ENCODE measurements at regions not wholly inside any gene's neighbourhood (a gene's known extent, or its start where the extent isn't known, plus 50 kb on each side); places are given as distances from the start of the nearest gene placed in this dataset.

DNA sequence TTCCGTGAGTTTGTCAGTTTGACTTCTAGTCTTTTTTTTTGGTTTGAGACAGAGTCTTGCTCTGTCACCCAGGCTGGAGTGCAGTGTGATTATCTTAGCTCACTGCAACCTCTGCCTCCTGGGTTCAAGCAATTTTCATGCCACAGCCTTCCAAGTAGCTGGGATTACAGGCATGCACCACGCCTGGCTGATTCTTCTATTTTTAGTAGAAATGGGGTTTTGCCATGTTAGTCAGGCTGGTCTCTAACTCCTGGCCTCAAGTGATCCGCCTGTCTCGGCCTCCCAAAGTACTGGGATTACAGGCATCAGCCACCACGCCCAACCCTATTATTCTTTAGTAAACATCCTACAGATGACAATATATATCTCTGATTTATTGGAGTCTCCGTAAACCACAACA is 506.5 kb downstream of the PREX1 start:
- H2AFZ ChIP-seq (ENCODE audit: low read depth, low read length): no peak overlapping the region
- H3K4me3 ChIP-seq (ENCODE audit: insufficient read depth in 1 of 2, low read depth in 1 of 2, low read length in 2 of 2): no peak overlapping the region
- H2BK12ac ChIP-seq (ENCODE audit: low read length in 2 of 2): no peak overlapping the region
- H3K23ac ChIP-seq (ENCODE audit: low read length in 2 of 2): no peak overlapping the region
- no peaks in the 10 kb centered on the region for H3K36me3 ChIP-seq (ENCODE audit: control insufficient read depth in 1 of 2, insufficient read depth in 2 of 2, low read depth in 1 of 2, low read length in 2 of 2)
- no peak overlapping the region for H4K91ac ChIP-seq (ENCODE audit: low read length)
- peaks cover 36 to 75% of the 10 kb centered on the region in 2 experiments for H3K27me3 ChIP-seq (ENCODE audit: control insufficient read depth in 1 of 2, insufficient read depth in 1 of 2, low read length in 2 of 2)
- no peaks in the 10 kb centered on the region for H3K79me1 ChIP-seq (replicated peaks; ENCODE audit: low read length, poor library complexity, severe bottlenecking)
- H3K4ac ChIP-seq (ENCODE audit: low read depth in 1 of 2, low read length in 2 of 2): no peak overlapping the region
- H3K27ac ChIP-seq (ENCODE audit: low read length, poor library complexity, severe bottlenecking): no peak overlapping the region
- H2BK120ac ChIP-seq (ENCODE audit: low read depth, low read length): no peak overlapping the region
- H3K4me2 ChIP-seq (ENCODE audit: low read length, poor library complexity, severe bottlenecking): no peak overlapping the region
- no peak overlapping the region for H4K8ac ChIP-seq (ENCODE audit: low read length)
- DNase-seq: no peak
- WGBS: 85% methylated on average over 6 of the region's 6 CpGs
- no peak overlapping the region for H2BK5ac ChIP-seq (ENCODE audit: low read depth, low read length, poor library complexity, severe bottlenecking)
- H3K14ac ChIP-seq (ENCODE audit: low read length in 2 of 2): no peak overlapping the region
- no peak overlapping the region for H2BK15ac ChIP-seq (ENCODE audit: low read depth, poor library complexity, severe bottlenecking)
- no peak overlapping the region for H3K18ac ChIP-seq (ENCODE audit: low read depth in 1 of 2, low read length in 2 of 2)
- no peaks in the 10 kb centered on the region for H3K9me3 ChIP-seq (ENCODE audit: control insufficient read depth, low read length)
- no peak overlapping the region for H3K9ac ChIP-seq (ENCODE audit: low read length)
- peaks cover 5% of the 10 kb centered on the region for H3K4me1 ChIP-seq (ENCODE audit: control insufficient read depth, insufficient read depth, low read depth, low read length)
- H2AK5ac ChIP-seq (ENCODE audit: low read length, severe bottlenecking): no peak overlapping the region

DNA sequence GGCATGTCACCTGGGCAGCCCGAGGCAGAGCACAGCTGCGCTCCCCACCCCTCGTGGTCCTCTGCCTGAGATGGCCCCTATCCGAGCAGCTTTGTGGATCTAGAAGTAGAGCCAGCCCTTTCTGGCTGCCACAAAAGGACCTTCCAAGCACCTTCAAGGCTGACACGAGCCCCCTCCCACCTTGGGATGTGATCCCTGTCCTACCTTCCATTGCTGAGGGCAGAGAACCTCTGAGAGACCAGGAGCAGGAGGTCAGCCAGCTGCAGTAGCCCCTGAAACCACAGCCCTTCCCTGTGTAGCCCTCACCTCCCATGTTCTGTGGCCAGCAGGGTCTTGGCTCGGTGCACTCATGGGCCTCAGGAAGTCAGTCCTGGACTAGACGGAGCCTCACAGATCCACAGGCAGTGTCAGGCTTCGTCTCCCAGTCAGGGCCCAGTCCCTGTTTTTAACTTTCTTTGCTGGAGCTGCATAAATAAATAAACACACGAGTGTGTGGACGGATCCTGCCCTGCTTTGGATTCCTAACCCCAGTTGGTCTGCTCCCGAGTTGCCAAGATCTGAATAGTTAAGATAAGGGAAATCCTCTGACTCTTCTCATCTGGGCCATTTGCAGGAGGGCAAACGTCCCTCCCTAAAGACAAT is 507.7 kb downstream of the PREX1 start:
- no peak overlapping the region for H3K4me2 ChIP-seq (ENCODE audit: low read length, poor library complexity, severe bottlenecking)
- H3K23ac ChIP-seq (ENCODE audit: low read length in 2 of 2): no peak overlapping the region
- no peaks in the 10 kb centered on the region for H3K9me3 ChIP-seq (ENCODE audit: control insufficient read depth, low read length)
- no peak overlapping the region for H2BK15ac ChIP-seq (ENCODE audit: low read depth, poor library complexity, severe bottlenecking)
- peak; percentile 4 for DNase-seq
- H3K4ac ChIP-seq (ENCODE audit: low read depth in 1 of 2, low read length in 2 of 2): no peak overlapping the region
- no peak overlapping the region for H3K18ac ChIP-seq (ENCODE audit: low read depth in 1 of 2, low read length in 2 of 2)
- H2AK5ac ChIP-seq (ENCODE audit: low read length, severe bottlenecking): no peak overlapping the region
- peaks cover 5% of the 10 kb centered on the region for H3K4me1 ChIP-seq (ENCODE audit: control insufficient read depth, insufficient read depth, low read depth, low read length)
- H3K4me3 ChIP-seq (ENCODE audit: insufficient read depth in 1 of 2, low read depth in 1 of 2, low read length in 2 of 2): no peak overlapping the region
- H3K27me3 ChIP-seq (ENCODE audit: control insufficient read depth in 1 of 2, insufficient read depth in 1 of 2, low read length in 2 of 2): peaks cover 27 to 63% of the 10 kb centered on the region in 2 experiments
- no peak overlapping the region for H3K9ac ChIP-seq (ENCODE audit: low read length)
- 45% methylated on average over 11 of the region's 12 CpGs for WGBS
- no peak overlapping the region for H2BK12ac ChIP-seq (ENCODE audit: low read length in 2 of 2)
- H3K14ac ChIP-seq (ENCODE audit: low read length in 2 of 2): no peak overlapping the region
- H2BK120ac ChIP-seq (ENCODE audit: low read depth, low read length): no peak overlapping the region
- H2AFZ ChIP-seq (ENCODE audit: low read depth, low read length): no peak overlapping the region
- H3K27ac ChIP-seq (ENCODE audit: low read length, poor library complexity, severe bottlenecking): no peak overlapping the region
- no peaks in the 10 kb centered on the region for H3K79me1 ChIP-seq (replicated peaks; ENCODE audit: low read length, poor library complexity, severe bottlenecking)
- no peak overlapping the region for H4K8ac ChIP-seq (ENCODE audit: low read length)
- H2BK5ac ChIP-seq (ENCODE audit: low read depth, low read length, poor library complexity, severe bottlenecking): no peak overlapping the region
- no peaks in the 10 kb centered on the region for H3K36me3 ChIP-seq (ENCODE audit: control insufficient read depth in 1 of 2, insufficient read depth in 2 of 2, low read depth in 1 of 2, low read length in 2 of 2)
- H4K91ac ChIP-seq (ENCODE audit: low read length): no peak overlapping the region

DNA sequence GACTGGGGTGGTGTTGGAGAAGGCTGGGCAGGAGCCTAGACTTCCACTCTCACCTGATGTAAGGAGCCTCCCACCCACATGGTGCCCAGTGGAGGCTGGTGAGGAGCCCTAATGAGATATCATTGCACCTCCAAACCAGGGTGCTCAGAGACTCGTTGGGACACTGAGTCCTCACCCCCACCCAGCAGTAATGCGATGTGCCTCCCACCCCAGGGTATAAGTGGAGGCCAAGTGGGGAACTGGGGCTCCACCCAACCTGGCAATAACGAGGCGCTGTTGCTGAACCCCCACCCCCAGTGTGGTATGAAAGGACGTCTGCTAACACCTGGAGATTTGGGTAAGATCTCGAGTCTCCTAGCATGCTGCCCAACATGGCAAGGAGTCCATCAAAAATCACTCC is 510.2 kb downstream of the PREX1 start:
- H2AFZ ChIP-seq (ENCODE audit: low read depth, low read length): peak overlapping the region; percentile 27
- H2BK120ac ChIP-seq (ENCODE audit: low read depth, low read length): no peak overlapping the region
- no peak overlapping the region for H3K4me3 ChIP-seq (ENCODE audit: insufficient read depth in 1 of 2, low read depth in 1 of 2, low read length in 2 of 2)
- DNase-seq: no peak
- peak overlapping the region; percentile 37 for H2AK5ac ChIP-seq (ENCODE audit: low read length, severe bottlenecking)
- H3K4ac ChIP-seq (ENCODE audit: low read depth in 1 of 2, low read length in 2 of 2): no peak overlapping the region
- no peak overlapping the region for H3K9ac ChIP-seq (ENCODE audit: low read length)
- H4K8ac ChIP-seq (ENCODE audit: low read length): no peak overlapping the region
- no peak overlapping the region for H2BK12ac ChIP-seq (ENCODE audit: low read length in 2 of 2)
- H3K14ac ChIP-seq (ENCODE audit: low read length in 2 of 2): no peak overlapping the region
- WGBS: 85% methylated on average over 4 of the region's 6 CpGs
- peaks cover 5% of the 10 kb centered on the region for H3K4me1 ChIP-seq (ENCODE audit: control insufficient read depth, insufficient read depth, low read depth, low read length)
- no peak overlapping the region for H3K23ac ChIP-seq (ENCODE audit: low read length in 2 of 2)
- H3K36me3 ChIP-seq (ENCODE audit: control insufficient read depth in 1 of 2, insufficient read depth in 2 of 2, low read depth in 1 of 2, low read length in 2 of 2): no peaks in the 10 kb centered on the region
- peaks cover 29 to 58% of the 10 kb centered on the region in 2 experiments for H3K27me3 ChIP-seq (ENCODE audit: control insufficient read depth in 1 of 2, insufficient read depth in 1 of 2, low read length in 2 of 2)
- no peak overlapping the region for H3K18ac ChIP-seq (ENCODE audit: low read depth in 1 of 2, low read length in 2 of 2)
- no peak overlapping the region for H2BK15ac ChIP-seq (ENCODE audit: low read depth, poor library complexity, severe bottlenecking)
- no peak overlapping the region for H3K4me2 ChIP-seq (ENCODE audit: low read length, poor library complexity, severe bottlenecking)
- H3K79me1 ChIP-seq (replicated peaks; ENCODE audit: low read length, poor library complexity, severe bottlenecking): no peaks in the 10 kb centered on the region
- no peaks in the 10 kb centered on the region for H3K9me3 ChIP-seq (ENCODE audit: control insufficient read depth, low read length)
- no peak overlapping the region for H4K91ac ChIP-seq (ENCODE audit: low read length)
- no peak overlapping the region for H2BK5ac ChIP-seq (ENCODE audit: low read depth, low read length, poor library complexity, severe bottlenecking)
- H3K27ac ChIP-seq (ENCODE audit: low read length, poor library complexity, severe bottlenecking): no peak overlapping the region

DNA sequence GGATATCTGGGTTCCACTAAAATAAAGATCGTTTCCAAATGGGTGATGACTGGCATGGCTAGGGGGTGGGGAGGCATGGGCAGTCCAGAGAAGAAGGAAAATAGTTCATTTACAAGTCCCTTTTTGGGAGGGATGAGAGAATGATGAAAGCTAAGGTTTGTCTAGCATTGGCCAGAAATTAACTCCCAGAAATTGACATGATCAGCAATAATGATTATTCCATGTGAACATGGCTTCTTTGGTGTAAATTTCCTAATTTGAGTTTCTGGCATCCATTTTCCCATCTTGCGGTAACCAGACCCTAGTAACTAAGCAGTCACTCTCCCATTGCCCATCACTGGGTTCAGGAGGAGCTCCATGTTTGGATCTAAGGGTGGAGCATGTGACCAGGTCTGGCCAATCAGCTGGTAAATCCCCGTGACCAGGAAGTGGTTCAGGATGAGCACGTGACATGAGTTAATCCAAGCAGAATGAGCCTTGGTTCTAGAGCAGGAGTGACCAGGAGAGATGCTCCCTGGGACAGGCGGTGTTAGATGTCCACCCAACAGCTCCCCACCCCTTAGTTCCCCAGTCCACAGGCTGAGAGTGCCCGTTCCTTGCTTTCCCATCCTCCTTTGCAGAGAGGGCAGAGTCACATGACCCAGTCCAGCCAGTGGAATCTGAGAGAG is 512.7 kb downstream of the PREX1 start:
- no peak overlapping the region for H2BK15ac ChIP-seq (ENCODE audit: low read depth, poor library complexity, severe bottlenecking)
- H3K18ac ChIP-seq (ENCODE audit: low read depth in 1 of 2, low read length in 2 of 2): no peak overlapping the region
- WGBS: 86% methylated on average over 6 of the region's 6 CpGs

More for the DNA sequence above, 512.7 kb downstream of the PREX1 start:
- H2AFZ ChIP-seq (ENCODE audit: low read depth, low read length): no peak overlapping the region
- no peak overlapping the region for H3K27ac ChIP-seq (ENCODE audit: low read length, poor library complexity, severe bottlenecking)
- no peak overlapping the region for H4K91ac ChIP-seq (ENCODE audit: low read length)
- no peaks in the 10 kb centered on the region for H3K9me3 ChIP-seq (ENCODE audit: control insufficient read depth, low read length)
- no peak overlapping the region for H4K8ac ChIP-seq (ENCODE audit: low read length)
- no peak overlapping the region for H3K4me3 ChIP-seq (ENCODE audit: insufficient read depth in 1 of 2, low read depth in 1 of 2, low read length in 2 of 2)
- no peak overlapping the region for H3K4ac ChIP-seq (ENCODE audit: low read depth in 1 of 2, low read length in 2 of 2)
- no peak overlapping the region for H2AK5ac ChIP-seq (ENCODE audit: low read length, severe bottlenecking)
- no peak for DNase-seq
- no peak overlapping the region for H3K14ac ChIP-seq (ENCODE audit: low read length in 2 of 2)
- H2BK5ac ChIP-seq (ENCODE audit: low read depth, low read length, poor library complexity, severe bottlenecking): no peak overlapping the region
- no peak overlapping the region for H2BK120ac ChIP-seq (ENCODE audit: low read depth, low read length)
- no peak overlapping the region for H3K9ac ChIP-seq (ENCODE audit: low read length)
- no peaks in the 10 kb centered on the region for H3K36me3 ChIP-seq (ENCODE audit: control insufficient read depth in 1 of 2, insufficient read depth in 2 of 2, low read depth in 1 of 2, low read length in 2 of 2)
- peaks cover 44 to 67% of the 10 kb centered on the region in 2 experiments for H3K27me3 ChIP-seq (ENCODE audit: control insufficient read depth in 1 of 2, insufficient read depth in 1 of 2, low read length in 2 of 2)
- no peak overlapping the region for H3K23ac ChIP-seq (ENCODE audit: low read length in 2 of 2)
- H3K79me1 ChIP-seq (replicated peaks; ENCODE audit: low read length, poor library complexity, severe bottlenecking): no peaks in the 10 kb centered on the region
- no peak overlapping the region for H3K4me2 ChIP-seq (ENCODE audit: low read length, poor library complexity, severe bottlenecking)
- H2BK12ac ChIP-seq (ENCODE audit: low read length in 2 of 2): no peak overlapping the region
- H3K4me1 ChIP-seq (ENCODE audit: control insufficient read depth, insufficient read depth, low read depth, low read length): peaks cover 3% of the 10 kb centered on the region
